Fibroblast of mammary gland (primary cell): ENCODE measurements at regions not wholly inside any gene's neighbourhood (a gene's known extent, or its start where the extent isn't known, plus 50 kb on each side); places are given as distances from the start of the nearest gene placed in this dataset.

ENCODE experiments used
- DNase-seq: peaks from one replicate; pipeline ENCODE4 v3.0.0-alpha.2; 2010; ENCODE audit warnings: low read depth
- H3K4me3 ChIP-seq: 2 replicates; pipeline ENCODE4 v1.5.1; 2011; ENCODE audit warnings: low read depth, mild to moderate bottlenecking, low read length, moderate library complexity; ENCODE audit not compliant: control insufficient read depth
- CTCF ChIP-seq: conservative IDR thresholded peaks from 2 replicates; pipeline ENCODE4 v1.5.1; 2011; ENCODE audit warnings: low read depth, low read length, inconsistent platforms; ENCODE audit not compliant: control insufficient read depth, insufficient read depth

DNA sequence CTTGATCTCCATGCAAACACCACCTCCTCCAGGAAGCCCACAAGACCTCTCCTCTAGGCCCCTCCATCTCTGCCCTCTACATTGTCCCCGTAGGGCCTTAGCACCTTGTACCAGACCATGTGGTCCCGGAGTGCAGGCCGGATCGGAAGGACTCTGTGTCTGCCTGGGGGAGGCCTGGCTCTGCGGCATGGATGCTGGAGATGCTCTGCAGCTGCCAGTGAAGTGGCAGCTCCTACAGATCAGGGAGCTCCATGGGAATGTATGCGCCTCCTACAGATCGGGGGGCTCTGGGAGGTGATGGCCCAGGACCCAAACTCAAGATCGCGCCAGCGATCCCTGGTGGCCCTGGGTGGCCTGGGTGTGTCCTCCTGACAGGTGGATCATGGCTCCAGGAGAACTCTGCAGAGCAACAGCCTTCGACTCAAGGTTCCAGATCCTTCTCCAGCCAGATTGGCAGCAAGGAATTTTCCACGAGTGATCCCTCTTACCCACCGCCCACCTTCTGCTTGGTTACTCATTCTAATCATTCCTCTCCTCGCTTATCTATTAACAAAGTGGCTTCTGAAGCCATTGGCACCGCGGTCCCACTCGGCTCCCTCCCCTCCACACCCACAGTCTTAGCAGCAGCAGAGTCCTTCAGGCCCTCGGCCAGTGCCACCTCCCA lies 67.3 kb downstream of the ADRA2C start:
- no peak for TF ChIP-seq CTCF
- no peak overlapping the region for H3K4me3 ChIP-seq
- no peak for DNase-seq

DNA sequence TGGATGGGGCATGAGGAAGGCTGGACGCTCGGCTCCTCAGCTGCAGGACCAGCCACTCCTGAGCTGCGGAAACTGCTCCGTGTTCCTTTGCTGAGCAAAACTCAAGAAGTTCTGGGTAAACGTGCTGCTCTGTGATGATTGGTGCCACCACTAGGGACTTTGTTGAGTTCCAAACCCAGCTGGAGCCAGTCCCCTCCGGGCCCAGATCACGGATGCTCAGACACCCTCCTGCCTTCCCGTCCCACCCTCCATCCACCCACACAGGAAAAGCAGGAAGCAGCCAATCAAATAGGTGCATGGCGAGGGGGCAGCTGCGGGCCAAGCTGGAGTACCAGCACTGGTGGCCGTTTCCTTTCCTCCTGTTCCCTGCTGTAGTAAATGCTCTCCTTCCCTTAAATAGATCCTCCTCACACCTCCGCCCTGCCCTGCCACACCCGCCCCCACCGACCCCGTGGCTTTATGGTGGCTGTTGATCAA lies 68.0 kb downstream of the ADRA2C start:
- DNase-seq, result no peak
- no peak overlapping the region for H3K4me3 ChIP-seq
- TF ChIP-seq CTCF, result no peak

- TF ChIP-seq CTCF, result no peak
- DNase-seq, result no peak
- no peak overlapping the region for H3K4me3 ChIP-seq
These were observed 68.7 kb downstream of the ADRA2C start for GRCh38 chr4:3834663-3835521.

DNA sequence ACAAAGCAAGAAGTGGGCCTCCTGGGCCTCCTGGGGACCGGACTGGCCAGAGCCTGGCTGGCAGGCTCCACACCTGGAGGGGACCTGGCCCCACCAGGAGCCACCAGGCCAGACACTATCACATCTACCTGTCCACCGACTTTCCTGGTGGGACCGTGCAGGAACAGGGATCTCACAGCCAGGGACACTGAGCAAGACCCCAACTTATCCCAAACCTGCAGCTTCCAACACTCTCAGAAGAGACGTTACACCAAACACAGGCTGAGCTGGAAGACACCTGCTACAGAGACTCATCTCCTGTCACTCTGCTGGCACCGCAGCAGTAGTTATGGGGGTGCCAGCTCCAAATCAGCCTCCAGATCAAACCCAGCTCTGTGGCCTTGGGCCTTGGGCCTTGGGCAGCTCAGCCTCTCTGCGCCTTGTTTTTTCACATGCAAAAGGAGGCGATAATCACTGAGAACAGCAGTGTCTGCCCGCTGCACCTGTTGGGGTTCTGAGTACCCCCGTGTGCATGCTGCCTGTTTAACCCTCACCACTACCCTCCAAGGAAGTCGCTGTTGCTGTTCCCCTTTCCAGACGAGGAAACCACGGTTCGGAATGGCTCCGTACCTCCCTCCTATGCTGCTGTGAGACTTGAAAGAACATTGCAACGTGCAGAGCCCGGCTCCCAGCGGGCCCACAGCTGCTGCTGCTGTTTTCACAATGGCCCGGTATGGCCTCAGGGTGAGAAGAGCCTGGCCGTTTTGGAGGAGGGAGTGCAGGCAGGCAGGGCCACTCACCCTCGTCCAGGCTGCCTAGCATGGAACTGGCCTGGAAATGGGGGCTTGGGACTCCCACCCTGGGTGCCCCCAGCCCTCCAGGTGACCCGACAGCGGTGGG lies 69.6 kb downstream of the ADRA2C start:
- no peak overlapping the region for H3K4me3 ChIP-seq
- DNase-seq, result no peak
- TF ChIP-seq CTCF, result no peak

- no peak for TF ChIP-seq CTCF
- H3K4me3 ChIP-seq, result no peak overlapping the region
- no peak for DNase-seq
These were observed 70.2 kb downstream of the ADRA2C start for GRCh38 chr4:3836406-3836755.

GRCh38 chr4:3836756-3837601 lies 70.8 kb downstream of the ADRA2C start:
- TF ChIP-seq CTCF, result no peak
- H3K4me3 ChIP-seq, result no peak overlapping the region
- no peak for DNase-seq
